HCEC 1CT (cell line): ENCODE measurements at regions not wholly inside any gene's neighbourhood (a gene's known extent, or its start where the extent isn't known, plus 50 kb on each side); places are given as distances from the start of the nearest gene placed in this dataset.
A peak's percentile ranks its signal among the peaks of the same experiment; 100 is the strongest.

Experiments used
- DNase-seq: peaks from one replicate; pipeline ENCODE4 v3.0.0-alpha.2; 2017

GRCh38 chr2:147548451-147548850 is 296.4 kb upstream of the ACVR2A start:
- no peak for DNase-seq

GRCh38 chr2:147547440-147547839 is 297.4 kb upstream of the ACVR2A start:
- DNase-seq: peak; percentile 3

- DNase-seq: no peak
Measured at GRCh38 chr2:147546109-147546508, 298.7 kb upstream of the ACVR2A start.

GRCh38 chr2:147543056-147543455 is 301.8 kb upstream of the ACVR2A start:
- DNase-seq: peak; percentile 23

- DNase-seq: no peak
Measured at GRCh38 chr2:147542351-147542750, 302.5 kb upstream of the ACVR2A start.

GRCh38 chr2:147541314-147541713 is 303.5 kb upstream of the ACVR2A start:
- DNase-seq: no peak

- no peak for DNase-seq
Measured at GRCh38 chr2:147538821-147539220, 306.0 kb upstream of the ACVR2A start.

- DNase-seq: peak; percentile 26
Measured at GRCh38 chr2:147538088-147538487, 306.7 kb upstream of the ACVR2A start.

- DNase-seq: no peak
Measured at GRCh38 chr2:147531269-147531668, 313.6 kb upstream of the ACVR2A start.

- no peak for DNase-seq
Measured at GRCh38 chr2:147530033-147530432, 314.8 kb upstream of the ACVR2A start.

GRCh38 chr2:147525819-147526489 is 318.9 kb upstream of the ACVR2A start:
- DNase-seq: no peak

- no peak for DNase-seq
Measured at GRCh38 chr2:147524912-147525311, 319.9 kb upstream of the ACVR2A start.

GRCh38 chr2:147523415-147523814 is 321.4 kb upstream of the ACVR2A start:
- DNase-seq: no peak

- no peak for DNase-seq
Measured at GRCh38 chr2:147521936-147522335, 322.9 kb upstream of the ACVR2A start.

- DNase-seq: no peak
Measured at GRCh38 chr2:147520817-147521216, 324.0 kb upstream of the ACVR2A start.

GRCh38 chr2:147519178-147519577 is 325.7 kb upstream of the ACVR2A start:
- DNase-seq: no peak

- DNase-seq: no peak
Measured at GRCh38 chr2:147515213-147515612, 329.6 kb upstream of the ACVR2A start.

GRCh38 chr2:147512206-147512605 is 332.6 kb upstream of the ACVR2A start:
- no peak for DNase-seq

- DNase-seq: no peak
Measured at GRCh38 chr2:147511491-147511948, 333.3 kb upstream of the ACVR2A start.

GRCh38 chr2:147509821-147510220 is 335.0 kb upstream of the ACVR2A start:
- DNase-seq: no peak

GRCh38 chr2:147506889-147507288 is 337.9 kb upstream of the ACVR2A start:
- no peak for DNase-seq

- no peak for DNase-seq
Measured at GRCh38 chr2:147502711-147503290, 342.0 kb upstream of the ACVR2A start.

GRCh38 chr2:147501968-147502367 is 342.9 kb upstream of the ACVR2A start:
- DNase-seq: no peak

GRCh38 chr2:147500819-147501395 is 343.9 kb upstream of the ACVR2A start:
- DNase-seq: no peak

GRCh38 chr2:147500229-147500628 is 344.6 kb upstream of the ACVR2A start:
- no peak for DNase-seq
